Upper lobe of left lung (tissue), 6 donors: ENCODE measurements at regions not wholly inside any gene's neighbourhood (a gene's known extent, or its start where the extent isn't known, plus 50 kb on each side); places are given as distances from the start of the nearest gene placed in this dataset.

Experiments used
- ATAC-seq, 2 donors: fragments of 200-7000 bp; cut with Tn5 transposase; one replicate each; pipeline ENCODE4 v1.9.1; 2022; ENCODE audit warnings: mild to moderate bottlenecking in 2 of 2, moderate library complexity in 2 of 2; ENCODE audit not compliant: low FRiP score in 2 of 2
- DNase-seq, 2 donors: peaks; one replicate each; pipeline ENCODE4 v3.0.0-alpha.2; 2019 to 2020
- H3K27ac ChIP-seq, 4 donors: fragments of 200-600 bp; sonication (generic); one replicate each; pipeline ENCODE4 v1.5.1; 2016 to 2019
- H3K27me3 ChIP-seq, 4 donors: fragments of 200-600 bp; sonication (generic); one replicate each; pipeline ENCODE4 v1.5.1; 2017 to 2019
- H3K36me3 ChIP-seq, 4 donors: fragments of 200-600 bp; sonication (generic); one replicate each; pipeline ENCODE4 v1.5.1; 2016 to 2019
- H3K4me1 ChIP-seq, 4 donors: fragments of 200-600 bp; sonication (generic); one replicate each; pipeline ENCODE4 v1.5.1; 2018 to 2019
- H3K4me3 ChIP-seq, 4 donors: fragments of 200-600 bp; sonication (generic); one replicate each; pipeline ENCODE4 v1.5.1; 2017 to 2019; ENCODE audit warnings: mild to moderate bottlenecking in 2 of 4, moderate library complexity in 1 of 4
- H3K9me3 ChIP-seq, 4 donors: fragments of 200-600 bp; sonication (generic); one replicate each; pipeline ENCODE4 v1.5.1; 2018 to 2019
- CTCF ChIP-seq, 6 experiments: fragments of 450-650 bp in 4 of 6; fragments of 200-600 bp in 2 of 6; sonication (generic) in 2 of 6; IDR thresholded peaks; one replicate each; pipeline ENCODE4 v1.5.1; 2016 to 2019; ENCODE audit warnings: antibody characterized with exemption in 6 of 6
- EP300 ChIP-seq, 4 donors: sonication (generic); formaldehyde crosslinking; IDR thresholded peaks; one replicate each; pipeline ENCODE4 v1.5.1; 2017; ENCODE audit warnings: antibody characterized with exemption in 4 of 4, control low read depth in 2 of 4
- POLR2A ChIP-seq, 4 donors: fragments of 450-650 bp; IDR thresholded peaks; one replicate each; pipeline ENCODE4 v1.5.1; 2016 to 2017; ENCODE audit warnings: antibody characterized with exemption in 4 of 4, mild to moderate bottlenecking in 2 of 4
- POLR2AphosphoS5 ChIP-seq, 2 donors: sonication (generic); formaldehyde crosslinking; IDR thresholded peaks; one replicate each; pipeline ENCODE4 v1.5.1; 2017; ENCODE audit warnings: antibody characterized with exemption in 2 of 2
- WGBS, 2 donors: methylation state at CpG; one replicate each; pipeline ENCODE4 v1.1.5; 2017 to 2018; 5-methylcytosine and 5-hydroxymethylcytosine counted together
- donor health status: DM: no; HTN: no; CAD: no; lungs with moderate emphysema.
- donor health status: DM: no; HTN: yes; CAD: no; lungs with severe emphysema.

GRCh38 chr3:13202744-13203397 lies 129.6 kb upstream of the IQSEC1 start:
- peaks cover 0 to 8% (median 0%) of the 10 kb centered on the region in 4 donors for H3K4me1 ChIP-seq
- peaks cover 0 to 11% (median 0%) of the 10 kb centered on the region in 4 donors for H3K27me3 ChIP-seq
- 85 to 88% methylated on average over 16 of the region's 16 CpGs for WGBS, 2 donors
- H3K27ac ChIP-seq: no peak overlapping the region
- H3K4me3 ChIP-seq: no peak overlapping the region
- TF ChIP-seq EP300 (IDR thresholded peaks at IDR 0.05) (no peak), CTCF (IDR thresholded peaks at IDR 0.05) (no peak), POLR2A (IDR thresholded peaks at IDR 0.05) (no peak), POLR2AphosphoS5 (IDR thresholded peaks at IDR 0.05) (no peak)
- no peaks in the 10 kb centered on the region for H3K36me3 ChIP-seq
- no peak for DNase-seq
- no peaks in the 10 kb centered on the region for H3K9me3 ChIP-seq
- ATAC-seq: no peak

GRCh38 chr3:13201851-13202250 lies 128.6 kb upstream of the IQSEC1 start:
- 67 to 70% methylated on average over 3 of the region's 3 CpGs for WGBS, 2 donors
- Histone ChIP-seq H3K27ac (no peak overlapping the region), H3K9me3 (no peaks in the 10 kb centered on the region), H3K27me3 (peaks cover 0 to 11% (median 0%) of the 10 kb centered on the region in 4 donors), H3K4me1 (peaks cover 0 to 8% (median 0%) of the 10 kb centered on the region in 4 donors), H3K4me3 (no peak overlapping the region), H3K36me3 (no peaks in the 10 kb centered on the region)
- DNase-seq: no peak
- no peak for ATAC-seq
- no peak for TF ChIP-seq CTCF (IDR thresholded peaks at IDR 0.05)
- TF ChIP-seq EP300 (IDR thresholded peaks at IDR 0.05): no peak
- no peak for TF ChIP-seq POLR2AphosphoS5 (IDR thresholded peaks at IDR 0.05)
- no peak for TF ChIP-seq POLR2A (IDR thresholded peaks at IDR 0.05)

- DNase-seq (no peak), ATAC-seq (no peak)
- TF ChIP-seq POLR2AphosphoS5 (IDR thresholded peaks at IDR 0.05) (no peak), CTCF (IDR thresholded peaks at IDR 0.05) (no peak), POLR2A (IDR thresholded peaks at IDR 0.05) (no peak), EP300 (IDR thresholded peaks at IDR 0.05) (no peak)
- H3K27me3 ChIP-seq: peaks cover 0 to 11% (median 0%) of the 10 kb centered on the region in 4 donors
- H3K27ac ChIP-seq: no peak overlapping the region
- H3K36me3 ChIP-seq: no peaks in the 10 kb centered on the region
- no peak overlapping the region for H3K4me3 ChIP-seq
- no peaks in the 10 kb centered on the region for H3K9me3 ChIP-seq
- H3K4me1 ChIP-seq: peaks cover 0 to 8% (median 0%) of the 10 kb centered on the region in 4 donors
- 11 to 35% methylated on average over 7 of the region's 7 CpGs for WGBS, 2 donors
Observed at GRCh38 chr3:13200946-13201345, 127.7 kb upstream of the IQSEC1 start.

- no peaks in the 10 kb centered on the region for H3K9me3 ChIP-seq
- H3K4me1 ChIP-seq: peaks cover 0 to 8% (median 0%) of the 10 kb centered on the region in 4 donors
- H3K27ac ChIP-seq: no peak overlapping the region
- DNase-seq (no peak), ATAC-seq (no peak)
- no peak overlapping the region for H3K4me3 ChIP-seq
- no peaks in the 10 kb centered on the region for H3K36me3 ChIP-seq
- H3K27me3 ChIP-seq: peaks cover 0 to 11% (median 0%) of the 10 kb centered on the region in 4 donors
- TF ChIP-seq EP300 (IDR thresholded peaks at IDR 0.05): no peak
- TF ChIP-seq POLR2AphosphoS5 (IDR thresholded peaks at IDR 0.05): no peak
- TF ChIP-seq POLR2A (IDR thresholded peaks at IDR 0.05): no peak
- TF ChIP-seq CTCF (IDR thresholded peaks at IDR 0.05): no peak
- 60 to 75% methylated on average over 8 of the region's 8 CpGs for WGBS, 2 donors
Observed at GRCh38 chr3:13200465-13200864, 127.2 kb upstream of the IQSEC1 start.
